HUDEP-2 (cell line): ENCODE measurements at regions not wholly inside any gene's neighbourhood (a gene's known extent, or its start where the extent isn't known, plus 50 kb on each side); places are given as distances from the start of the nearest gene placed in this dataset.

Experiments
- DNase-seq, 76 experiments: peaks; one replicate each; lab custom pipeline; 2025; ENCODE audit not compliant: unreplicated experiment in 76 of 76; lab: John Stamatoyannopoulos, UW

GRCh38 chrX:4935401-4935800 is 1222.0 kb upstream of the PRKX start:
- DNase-seq: no peak

GRCh38 chrX:4932790-4933189 is 1219.3 kb upstream of the PRKX start:
- DNase-seq: no peak

GRCh38 chrX:4930426-4930825 is 1217.0 kb upstream of the PRKX start:
- DNase-seq: no peak

- DNase-seq: no peak
Observed at GRCh38 chrX:4925911-4926310, 1212.5 kb upstream of the PRKX start.

GRCh38 chrX:4909348-4909747 is 1195.9 kb upstream of the PRKX start:
- no peak for DNase-seq

GRCh38 chrX:4905576-4905975 is 1192.1 kb upstream of the PRKX start:
- DNase-seq: no peak

- no peak for DNase-seq
Observed at GRCh38 chrX:4881277-4881676, 1167.8 kb upstream of the PRKX start.

- DNase-seq: no peak
Observed at GRCh38 chrX:4878640-4879039, 1165.2 kb upstream of the PRKX start.

- DNase-seq: no peak
Observed at GRCh38 chrX:4876268-4876667, 1162.8 kb upstream of the PRKX start.

- no peak for DNase-seq
Observed at GRCh38 chrX:4851534-4851933, 1138.1 kb upstream of the PRKX start.

GRCh38 chrX:4850312-4850711 is 1136.9 kb upstream of the PRKX start:
- DNase-seq: no peak

- DNase-seq: no peak
Observed at GRCh38 chrX:4844376-4844775, 1130.9 kb upstream of the PRKX start.

- no peak for DNase-seq
Observed at GRCh38 chrX:4841216-4841745, 1127.8 kb upstream of the PRKX start.

GRCh38 chrX:4831574-4831973 is 1118.1 kb upstream of the PRKX start:
- no peak for DNase-seq

- no peak for DNase-seq
Observed at GRCh38 chrX:4830880-4831557, 1117.6 kb upstream of the PRKX start.

GRCh38 chrX:4825550-4825949 is 1112.1 kb upstream of the PRKX start:
- DNase-seq: no peak

GRCh38 chrX:4809571-4809970 is 1096.1 kb upstream of the PRKX start:
- no peak for DNase-seq

- DNase-seq: peak in 71 of 76 experiments; percentile 0 to 84 (median 49)
Observed at GRCh38 chrX:4805502-4805901, 1092.1 kb upstream of the PRKX start.

- DNase-seq: no peak
Observed at GRCh38 chrX:4800756-4801155, 1087.3 kb upstream of the PRKX start.

- DNase-seq: peak in 1 of 76 experiments; percentile 0
Observed at GRCh38 chrX:4787971-4788370, 1074.5 kb upstream of the PRKX start.

- no peak for DNase-seq
Observed at GRCh38 chrX:4764888-4765287, 1051.4 kb upstream of the PRKX start.

- no peak for DNase-seq
Observed at GRCh38 chrX:4762196-4762595, 1048.7 kb upstream of the PRKX start.
